Smooth muscle cell (in vitro differentiated cells): ENCODE measurements at regions not wholly inside any gene's neighbourhood (a gene's known extent, or its start where the extent isn't known, plus 50 kb on each side); places are given as distances from the start of the nearest gene placed in this dataset.

ENCODE experiments used
- DNase-seq: peaks from one replicate; lab custom pipeline; 2025; ENCODE audit not compliant: unreplicated experiment; lab: John Stamatoyannopoulos, UW
- H2AFZ ChIP-seq: fragments of 200-600 bp; sonication (generic); 2 replicates; pipeline ENCODE4 v1.6.0; 2016; ENCODE audit warnings: antibody characterized with exemption, low read depth, mild to moderate bottlenecking
- H3F3A ChIP-seq: fragments of 200-600 bp; sonication (generic); 2 replicates; pipeline ENCODE4 v1.6.0; 2017; ENCODE audit warnings: antibody characterized with exemption, low read depth
- H3K27ac ChIP-seq: fragments of 200-600 bp; sonication (generic); 2 replicates; pipeline ENCODE4 v1.5.1; 2016; ENCODE audit warnings: low read depth, mild to moderate bottlenecking
- H3K27me3 ChIP-seq: fragments of 200-600 bp; sonication (generic); 2 replicates; pipeline ENCODE4 v1.6.1; 2016; ENCODE audit warnings: low read depth, mild to moderate bottlenecking
- H3K36me3 ChIP-seq: fragments of 200-600 bp; sonication (generic); 2 replicates; pipeline ENCODE4 v1.5.1; 2016; ENCODE audit warnings: low read depth
- H3K4me1 ChIP-seq: fragments of 200-600 bp; sonication (generic); 2 replicates; pipeline ENCODE4 v1.5.1; 2016; ENCODE audit warnings: low read depth
- H3K4me2 ChIP-seq: fragments of 200-600 bp; sonication (generic); 2 replicates; pipeline ENCODE4 v1.6.0; 2016; ENCODE audit warnings: mild to moderate bottlenecking
- H3K4me3 ChIP-seq: fragments of 200-600 bp; sonication (generic); 2 replicates; pipeline ENCODE4 v1.5.1; 2016; ENCODE audit warnings: mild to moderate bottlenecking
- H3K79me2 ChIP-seq: fragments of 200-600 bp; sonication (generic); 2 replicates; pipeline ENCODE4 v1.6.0; 2016; ENCODE audit warnings: low read depth, mild to moderate bottlenecking
- H3K9ac ChIP-seq: fragments of 200-600 bp; sonication (generic); 2 replicates; pipeline ENCODE4 v1.6.0; 2016; ENCODE audit warnings: low read depth
- H3K9me3 ChIP-seq: fragments of 200-600 bp; sonication (generic); replicated peaks from 2 replicates; pipeline ENCODE4 v1.5.1; 2016; ENCODE audit warnings: low read depth
- H4K20me1 ChIP-seq: fragments of 200-600 bp; sonication (generic); 2 replicates; pipeline ENCODE4 v1.6.0; 2016; ENCODE audit warnings: low read depth
- WGBS: methylation state at CpG from one replicate; pipeline ENCODE4 v1.1.7; 2016; ENCODE audit warnings: low lambda C conversion rate; 5-methylcytosine and 5-hydroxymethylcytosine counted together
- TF ChIP-seq, protein P1 (sequence below): fragments of 200-600 bp; sonication (generic); IDR thresholded peaks from 2 replicates; pipeline ENCODE4 v1.5.1; 2017; ENCODE audit warnings: borderline replicate concordance, mild to moderate bottlenecking, antibody characterized with exemption; ENCODE audit not compliant: insufficient read depth, poor library complexity, severe bottlenecking

GRCh38 chr7:121753944-121754343 is 119.0 kb upstream of the PTPRZ1 start:
- no peak for DNase-seq
- Histone ChIP-seq H3F3A (no peaks in the 10 kb centered on the region), H4K20me1 (no peaks in the 10 kb centered on the region), H3K27me3 (peaks cover 4% of the 10 kb centered on the region), H3K79me2 (no peaks in the 10 kb centered on the region), H3K4me1 (no peaks in the 10 kb centered on the region), H3K4me3 (no peak overlapping the region), H3K27ac (no peak overlapping the region), H3K36me3 (no peaks in the 10 kb centered on the region), H3K4me2 (no peak overlapping the region), H2AFZ (no peak overlapping the region), H3K9me3 (no peaks in the 10 kb centered on the region), H3K9ac (no peak overlapping the region)
- WGBS: 84% methylated on average over 2 of the region's 2 CpGs
- TF ChIP-seq, protein P1, sequence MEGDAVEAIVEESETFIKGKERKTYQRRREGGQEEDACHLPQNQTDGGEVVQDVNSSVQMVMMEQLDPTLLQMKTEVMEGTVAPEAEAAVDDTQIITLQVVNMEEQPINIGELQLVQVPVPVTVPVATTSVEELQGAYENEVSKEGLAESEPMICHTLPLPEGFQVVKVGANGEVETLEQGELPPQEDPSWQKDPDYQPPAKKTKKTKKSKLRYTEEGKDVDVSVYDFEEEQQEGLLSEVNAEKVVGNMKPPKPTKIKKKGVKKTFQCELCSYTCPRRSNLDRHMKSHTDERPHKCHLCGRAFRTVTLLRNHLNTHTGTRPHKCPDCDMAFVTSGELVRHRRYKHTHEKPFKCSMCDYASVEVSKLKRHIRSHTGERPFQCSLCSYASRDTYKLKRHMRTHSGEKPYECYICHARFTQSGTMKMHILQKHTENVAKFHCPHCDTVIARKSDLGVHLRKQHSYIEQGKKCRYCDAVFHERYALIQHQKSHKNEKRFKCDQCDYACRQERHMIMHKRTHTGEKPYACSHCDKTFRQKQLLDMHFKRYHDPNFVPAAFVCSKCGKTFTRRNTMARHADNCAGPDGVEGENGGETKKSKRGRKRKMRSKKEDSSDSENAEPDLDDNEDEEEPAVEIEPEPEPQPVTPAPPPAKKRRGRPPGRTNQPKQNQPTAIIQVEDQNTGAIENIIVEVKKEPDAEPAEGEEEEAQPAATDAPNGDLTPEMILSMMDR: no peak

DNA sequence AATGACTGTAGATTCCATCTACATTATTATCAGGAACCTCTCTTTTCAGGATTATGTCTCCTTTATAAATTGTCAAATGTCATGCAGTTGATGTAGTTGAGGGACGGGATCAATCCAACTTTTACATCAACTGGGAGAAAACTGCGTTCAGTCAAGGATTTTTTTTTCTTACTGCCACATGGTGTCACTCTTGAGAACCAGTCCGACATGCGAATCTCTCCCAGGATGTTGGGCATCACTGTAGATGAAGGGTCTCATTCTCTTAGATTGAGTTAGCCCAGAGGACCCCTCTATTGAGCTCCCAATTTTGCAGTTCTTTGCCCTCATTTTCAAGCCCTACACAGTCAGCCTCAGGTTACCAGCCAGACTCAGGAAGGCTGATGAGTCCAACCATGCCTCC is 120.3 kb upstream of the PTPRZ1 start:
- Histone ChIP-seq H4K20me1 (no peaks in the 10 kb centered on the region), H3K27ac (no peak overlapping the region), H3K9me3 (no peaks in the 10 kb centered on the region), H3K4me2 (no peak overlapping the region), H3K4me1 (no peaks in the 10 kb centered on the region), H3K36me3 (no peaks in the 10 kb centered on the region), H3F3A (no peaks in the 10 kb centered on the region), H3K27me3 (no peaks in the 10 kb centered on the region), H2AFZ (no peak overlapping the region), H3K4me3 (no peak overlapping the region), H3K9ac (no peak overlapping the region), H3K79me2 (no peaks in the 10 kb centered on the region)
- WGBS: 38% methylated on average over 4 of the region's 4 CpGs
- TF ChIP-seq, protein P1: peak; percentile 27
- DNase-seq: no peak

DNA sequence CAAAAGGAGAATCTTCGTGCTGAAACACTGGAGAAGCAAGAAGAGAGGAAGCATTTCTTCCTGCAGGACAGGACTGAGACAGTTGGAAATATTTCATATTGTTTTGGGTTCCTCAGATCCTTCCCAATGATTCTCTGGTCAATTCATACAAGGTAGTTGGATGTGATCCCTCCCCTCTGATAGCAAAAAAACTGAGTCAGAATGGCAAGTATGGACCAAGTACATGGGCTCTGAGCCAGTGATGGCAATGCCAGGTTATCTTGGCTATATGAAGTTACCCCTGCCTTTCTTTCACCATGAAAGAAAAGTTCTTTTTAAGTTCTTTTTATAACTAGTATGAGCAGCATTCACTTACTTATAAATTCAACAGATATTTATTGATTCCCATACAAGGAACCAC is 124.4 kb upstream of the PTPRZ1 start:
- no peak overlapping the region for H3K27ac ChIP-seq
- no peak overlapping the region for H3K4me3 ChIP-seq
- no peak overlapping the region for H2AFZ ChIP-seq
- no peak overlapping the region for H3K9ac ChIP-seq
- no peaks in the 10 kb centered on the region for H3K9me3 ChIP-seq
- TF ChIP-seq, protein P1: no peak
- H3K4me1 ChIP-seq: no peaks in the 10 kb centered on the region
- no peak for DNase-seq
- H3K27me3 ChIP-seq: no peaks in the 10 kb centered on the region
- H4K20me1 ChIP-seq: no peaks in the 10 kb centered on the region
- H3F3A ChIP-seq: no peaks in the 10 kb centered on the region
- WGBS: 63% methylated on average over 1 of the region's 1 CpG
- no peaks in the 10 kb centered on the region for H3K79me2 ChIP-seq
- H3K36me3 ChIP-seq: no peaks in the 10 kb centered on the region
- no peak overlapping the region for H3K4me2 ChIP-seq

DNA sequence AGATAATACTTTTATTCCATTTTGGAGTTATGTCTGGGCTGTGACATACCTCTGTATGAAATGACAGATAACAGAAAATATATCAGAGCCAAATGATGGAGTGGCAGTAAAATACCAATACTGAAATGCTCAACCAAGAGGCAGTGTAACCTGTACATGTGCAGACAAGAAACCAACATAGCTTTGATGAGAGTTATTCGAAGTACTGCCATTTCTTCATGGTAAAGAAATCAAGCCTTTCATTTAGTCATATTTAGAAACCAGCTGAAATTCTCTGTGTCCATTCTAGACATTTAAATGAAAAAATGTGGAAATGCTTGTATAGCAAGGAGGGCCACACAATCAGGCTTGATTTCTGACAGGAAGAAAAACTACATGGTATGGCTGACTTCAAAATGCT is 127.1 kb upstream of the PTPRZ1 start:
- Histone ChIP-seq H3K4me3 (no peak overlapping the region), H2AFZ (no peak overlapping the region), H3K4me1 (peaks cover 3% of the 10 kb centered on the region), H3K9ac (no peak overlapping the region), H3K4me2 (no peak overlapping the region), H3K79me2 (no peaks in the 10 kb centered on the region), H3K27me3 (no peaks in the 10 kb centered on the region), H3K9me3 (no peaks in the 10 kb centered on the region), H3F3A (no peaks in the 10 kb centered on the region), H4K20me1 (no peaks in the 10 kb centered on the region), H3K36me3 (no peaks in the 10 kb centered on the region), H3K27ac (no peak overlapping the region)
- DNase-seq: no peak
- TF ChIP-seq, protein P1: no peak
- 79% methylated on average over 1 of the region's 1 CpG for WGBS
